HG03457 (cell line): ENCODE measurements at regions not wholly inside any gene's neighbourhood (a gene's known extent, or its start where the extent isn't known, plus 50 kb on each side); places are given as distances from the start of the nearest gene placed in this dataset.

Source experiments
- ATAC-seq: cut with Tn5 transposase; IDR thresholded peaks from one replicate; pipeline ENCODE4 v1.9.1; 2021; ENCODE audit warnings: moderate number of reproducible peaks; ENCODE audit not compliant: unreplicated experiment

DNA sequence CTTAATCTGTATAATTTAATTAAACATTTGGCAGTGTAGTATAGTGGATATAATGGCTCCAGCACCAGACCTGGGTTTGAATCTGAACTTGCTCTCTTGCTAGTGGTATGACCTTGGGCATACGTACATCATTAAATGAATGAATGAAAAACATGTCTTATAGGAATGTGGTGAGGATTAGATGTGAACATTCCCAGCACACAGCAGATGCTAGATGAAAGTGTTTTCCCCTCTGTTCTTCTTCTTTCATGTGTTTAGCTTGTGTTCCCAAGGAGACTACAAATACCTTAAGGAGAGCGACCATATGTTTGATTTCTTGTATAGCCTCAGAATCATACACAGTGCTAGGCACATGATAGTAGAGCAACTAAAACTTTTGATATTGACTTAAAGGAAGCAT, 56.5 kb downstream of the CT47B1 start:
- ATAC-seq = no peak

GRCh38 chrX:120813982-120814381, 61.7 kb downstream of the CT47B1 start:
- ATAC-seq = no peak

DNA sequence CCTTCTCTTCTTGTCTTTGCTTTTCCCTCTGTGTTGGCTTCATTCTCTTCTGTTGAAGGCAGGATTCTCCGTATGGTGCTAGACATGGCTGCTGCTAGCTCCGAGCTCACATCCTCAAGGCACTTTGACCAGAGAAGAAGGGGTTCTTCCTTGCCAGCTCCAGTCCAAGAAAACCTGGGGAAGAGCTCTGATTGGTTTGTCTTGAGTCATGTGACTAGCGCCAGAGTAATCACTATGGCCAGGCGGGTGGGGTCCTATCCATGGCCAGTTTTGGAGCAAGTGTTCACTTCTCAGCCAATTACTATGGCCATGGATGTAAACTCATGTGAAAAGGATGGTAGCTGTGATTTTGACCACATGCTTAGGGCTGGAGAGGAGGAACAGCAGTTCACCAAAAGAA, 74.2 kb downstream of the CT47B1 start:
- no peak for ATAC-seq

DNA sequence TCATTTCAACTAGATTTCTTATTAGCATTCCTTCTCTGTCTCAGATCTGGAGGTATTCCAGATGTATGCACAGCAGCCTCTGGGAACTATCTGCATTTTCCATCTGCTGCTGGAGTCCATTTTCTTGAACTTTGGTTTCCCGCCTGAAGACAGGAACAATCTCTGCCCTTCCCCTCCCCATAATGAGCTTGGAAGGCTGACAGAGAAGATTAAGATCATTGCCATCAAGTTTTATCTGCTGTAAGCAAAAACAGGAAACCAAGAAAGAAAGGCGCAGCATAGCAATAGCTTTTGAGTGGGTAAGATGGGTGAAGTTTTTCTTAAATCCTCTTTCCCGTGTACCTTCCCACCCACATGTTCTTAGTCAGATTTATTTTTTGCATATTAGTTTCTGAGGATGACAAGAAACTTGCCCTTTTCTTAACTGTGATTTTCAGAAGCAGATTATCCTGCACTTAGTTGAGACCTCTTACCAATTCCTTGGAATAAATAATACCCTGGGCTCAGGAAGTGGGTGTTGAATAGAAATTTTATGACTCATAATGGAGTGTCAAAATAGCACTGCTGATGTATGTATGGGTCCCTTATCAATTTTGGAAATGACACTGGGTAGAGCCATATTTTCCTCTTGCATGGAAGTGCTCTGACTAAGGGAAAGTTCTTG, 78.3 kb downstream of the CT47B1 start:
- no peak for ATAC-seq

DNA sequence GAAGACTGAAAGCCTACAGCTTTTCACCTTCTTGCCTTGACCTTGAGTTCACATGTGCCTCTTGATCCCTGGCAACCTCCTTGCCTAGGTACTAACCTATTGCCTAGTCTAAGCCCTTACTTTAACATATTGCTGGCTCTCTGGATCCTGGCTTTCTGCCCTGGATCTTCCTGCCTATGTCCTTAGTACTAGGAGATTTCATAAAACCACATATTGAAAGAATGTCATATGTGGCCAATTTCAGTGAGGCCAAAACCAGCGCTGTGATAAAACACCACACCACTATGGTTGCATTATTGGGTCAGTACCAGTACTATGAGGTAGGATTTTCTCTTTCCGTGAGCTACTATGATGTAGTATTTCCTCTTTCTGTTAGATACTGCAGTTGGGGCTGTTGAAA, 80.4 kb downstream of the CT47B1 start:
- no peak for ATAC-seq

- no peak for ATAC-seq
Observed at GRCh38 chrX:120794525-120794975, 81.1 kb downstream of the CT47B1 start.

DNA sequence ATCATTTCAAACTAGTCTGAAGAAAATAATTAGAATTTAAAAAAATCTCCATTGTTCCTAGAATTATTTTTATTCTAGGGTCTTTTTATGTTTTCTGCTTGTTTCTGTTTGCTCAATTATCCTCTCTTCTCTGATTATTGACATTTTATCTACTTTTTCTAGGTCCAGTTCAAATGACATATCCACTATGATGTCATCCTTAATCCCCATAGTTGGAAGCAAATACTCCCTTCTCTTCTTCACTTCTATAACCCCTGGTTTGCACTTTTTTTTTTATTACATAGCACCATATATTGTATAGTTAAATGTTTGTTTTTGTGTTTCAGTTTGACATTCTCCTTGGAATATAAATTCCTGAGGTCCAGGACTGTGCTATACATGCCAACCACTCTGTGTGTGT, 82.6 kb downstream of the CT47B1 start:
- no peak for ATAC-seq

- ATAC-seq = no peak
Observed at GRCh38 chrX:120791013-120791643, 84.5 kb downstream of the CT47B1 start.

GRCh38 chrX:120790552-120790951, 85.1 kb downstream of the CT47B1 start:
- no peak for ATAC-seq

DNA sequence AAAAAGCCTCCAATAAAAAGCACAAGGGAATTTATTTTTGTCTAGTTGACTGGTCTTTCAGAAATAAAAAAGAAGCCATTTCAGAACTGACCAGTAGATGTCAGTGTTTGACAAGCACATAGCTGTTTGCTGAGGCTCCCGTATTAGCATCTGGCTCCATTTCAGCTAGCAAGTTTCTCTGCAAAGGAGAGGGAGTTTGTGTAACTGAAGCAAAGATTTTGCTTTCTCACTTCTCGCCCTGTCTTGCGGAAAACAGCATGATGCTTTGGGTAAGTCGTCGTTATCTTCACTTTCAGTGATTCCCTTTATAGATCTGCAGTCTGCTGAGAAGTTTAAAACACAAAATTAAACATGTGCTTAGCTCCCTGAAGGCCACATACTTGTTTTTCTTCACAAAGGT, 85.5 kb downstream of the CT47B1 start:
- no peak for ATAC-seq

GRCh38 chrX:120781403-120781802, 94.3 kb downstream of the CT47B1 start:
- no peak for ATAC-seq

DNA sequence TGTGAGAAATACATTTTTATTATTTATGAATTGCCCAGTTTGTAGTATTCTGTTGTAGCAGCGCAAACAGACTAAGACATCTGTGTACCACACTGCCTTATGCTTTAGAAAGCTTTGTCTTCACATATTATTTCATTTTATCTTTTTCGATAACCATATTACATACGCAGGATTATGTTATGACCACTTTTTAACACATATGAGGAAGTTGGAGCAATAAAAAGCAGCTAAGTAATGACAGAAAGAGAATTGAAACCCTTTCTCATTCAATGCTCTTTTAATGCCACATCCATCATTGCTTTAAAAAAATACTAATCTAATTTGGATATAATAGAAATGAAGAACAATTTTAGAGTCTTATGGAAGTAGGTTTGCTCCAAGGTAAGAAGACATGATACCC, 99.7 kb downstream of the CT47B1 start:
- ATAC-seq = no peak

GRCh38 chrX:120774606-120775005, 101.1 kb downstream of the CT47B1 start:
- ATAC-seq = no peak

DNA sequence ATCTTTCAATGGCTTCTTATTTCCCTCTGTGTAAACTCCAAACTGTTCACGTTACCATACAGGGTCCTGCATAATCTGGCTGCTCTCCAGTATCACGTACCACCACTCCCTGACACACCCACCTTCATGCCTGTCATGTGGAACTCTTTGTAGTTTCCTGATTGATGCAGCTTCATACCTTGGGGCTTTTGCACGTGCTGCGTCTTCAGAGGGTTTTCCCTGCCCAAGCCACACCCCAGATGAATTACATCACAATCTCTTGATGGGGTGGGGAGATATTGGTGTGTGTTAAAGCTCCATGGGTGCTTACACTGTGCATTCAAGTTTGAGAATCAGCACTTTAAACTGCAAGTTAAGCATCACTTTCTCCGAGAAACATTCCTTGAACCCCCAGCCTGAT, 101.9 kb downstream of the CT47B1 start:
- ATAC-seq = no peak

- no peak for ATAC-seq
Observed at GRCh38 chrX:120769576-120770341, 105.9 kb downstream of the CT47B1 start.

- no peak for ATAC-seq
Observed at GRCh38 chrX:120768681-120769080, 107.0 kb downstream of the CT47B1 start.

DNA sequence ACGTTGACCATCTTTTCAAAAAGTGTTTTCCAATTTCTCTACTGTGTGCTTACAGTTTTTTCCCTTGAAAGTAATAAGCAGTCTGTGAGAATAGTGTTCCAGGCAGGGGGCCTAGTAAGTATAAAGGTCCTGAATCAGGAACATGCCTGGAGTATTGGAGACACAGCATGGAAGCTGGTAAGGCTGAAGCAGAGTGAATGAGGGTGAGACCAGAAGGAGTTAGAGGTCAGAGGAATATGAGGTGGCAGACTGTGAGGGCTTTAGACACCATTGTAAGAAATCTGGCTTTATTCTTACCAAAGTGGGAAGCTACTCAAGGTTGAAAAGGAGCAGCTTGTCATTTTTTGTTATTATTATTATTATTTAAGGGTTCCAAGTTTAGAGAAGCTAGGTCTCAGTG, 107.4 kb downstream of the CT47B1 start:
- no peak for ATAC-seq

GRCh38 chrX:120763269-120763668, 112.4 kb downstream of the CT47B1 start:
- ATAC-seq = no peak

DNA sequence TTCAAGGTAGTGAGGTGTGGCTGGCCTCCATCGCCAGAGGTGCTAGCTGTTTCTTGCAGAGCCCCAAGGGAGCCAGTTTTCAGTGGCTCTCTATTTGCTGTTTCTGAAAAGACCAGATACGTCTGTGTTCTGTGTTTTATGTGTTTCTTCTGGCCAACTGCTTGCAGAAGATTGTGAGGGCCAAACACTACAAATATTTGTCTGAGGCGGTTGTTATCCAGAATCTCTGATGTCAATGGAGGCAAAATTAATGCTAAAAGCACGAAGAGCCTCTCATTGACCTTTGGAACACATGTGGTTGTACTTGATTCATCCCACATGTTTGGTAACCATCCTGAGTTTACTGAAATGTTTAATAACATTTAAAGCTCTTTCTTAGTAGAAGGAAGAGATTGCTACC, 113.9 kb downstream of the CT47B1 start:
- ATAC-seq = no peak

- ATAC-seq = no peak
Observed at GRCh38 chrX:120759685-120760084, 116.0 kb downstream of the CT47B1 start.

DNA sequence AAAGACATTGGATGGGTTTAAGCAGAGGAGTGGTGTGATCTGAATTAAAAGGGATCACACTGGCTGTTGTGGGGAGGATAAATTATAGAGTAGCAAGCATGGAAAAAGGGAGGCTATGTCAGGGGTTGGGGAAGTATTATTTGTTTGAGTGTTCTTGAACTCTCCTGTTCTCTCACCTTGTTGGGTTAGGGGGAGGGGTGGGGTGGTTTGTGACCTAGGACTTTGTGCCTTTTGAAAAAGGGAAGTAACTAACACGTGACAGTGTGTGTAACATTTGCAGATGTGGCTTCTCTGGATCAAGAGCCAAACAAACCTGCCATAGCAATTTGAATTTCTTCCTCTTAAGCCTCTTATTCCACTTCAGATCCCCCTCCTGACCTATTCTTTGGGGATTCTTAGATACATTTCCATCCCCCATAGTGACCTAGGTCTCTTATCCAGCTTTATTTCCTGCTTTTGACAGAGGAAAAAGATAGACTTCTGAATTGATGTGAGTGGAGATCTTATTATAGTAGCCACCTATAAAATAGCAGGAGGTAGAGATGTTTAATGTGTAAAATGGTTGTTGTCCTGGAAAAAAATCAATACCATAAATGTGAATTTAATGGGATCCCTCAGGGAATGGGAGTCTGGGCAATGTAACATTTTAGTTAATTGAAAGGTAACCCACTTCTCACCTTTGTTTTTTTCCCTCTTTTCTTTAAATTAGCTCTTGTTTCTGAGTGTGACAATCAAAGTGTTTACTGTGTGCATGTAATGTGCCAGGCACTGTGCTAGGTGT, 120.4 kb downstream of the CT47B1 start:
- ATAC-seq = no peak
